ENCODE measurements at regions not wholly inside any gene's neighbourhood (a gene's known extent, or its start where the extent isn't known, plus 50 kb on each side); places are given as distances from the start of the nearest gene placed in this dataset.

GRCh38 chr10:52988923-52989322 is 216.3 kb upstream of the MBL2 start:
- TF ChIP-seq CTCF (IDR thresholded peaks at IDR 0.05) (no peak), POLR2A (IDR thresholded peaks at IDR 0.05) (no peak)
